Neural progenitor cell (in vitro differentiated cells): ENCODE measurements at regions not wholly inside any gene's neighbourhood (a gene's known extent, or its start where the extent isn't known, plus 50 kb on each side); places are given as distances from the start of the nearest gene placed in this dataset.

ENCODE experiments used
- DNase-seq: peaks from one replicate; pipeline ENCODE4 v3.0.0-alpha.2; 2016; ENCODE audit warnings: low spot score
- H2AFZ ChIP-seq: fragments of 200-600 bp; sonication (generic); replicated peaks from 2 replicates; pipeline ENCODE4 v1.6.1; 2016; ENCODE audit warnings: antibody characterized with exemption
- H3F3A ChIP-seq: fragments of 200-600 bp; sonication (generic); 2 replicates; pipeline ENCODE4 v1.6.1; 2016; ENCODE audit warnings: antibody characterized with exemption, low read depth
- H3K27ac ChIP-seq: fragments of 200-600 bp; sonication (generic); 2 replicates; pipeline ENCODE4 v1.5.1; 2016; ENCODE audit warnings: mild to moderate bottlenecking
- H3K27me3 ChIP-seq: fragments of 200-600 bp; sonication (generic); 2 replicates; pipeline ENCODE4 v1.6.1; 2016; ENCODE audit warnings: mild to moderate bottlenecking, moderate library complexity
- H3K36me3 ChIP-seq: fragments of 200-600 bp; sonication (generic); 2 replicates; pipeline ENCODE4 v1.5.1; 2016
- H3K4me1 ChIP-seq: fragments of 200-600 bp; sonication (generic); 2 replicates; pipeline ENCODE4 v1.6.1; 2016; ENCODE audit warnings: mixed run types
- H3K4me2 ChIP-seq: fragments of 200-600 bp; sonication (generic); 2 replicates; pipeline ENCODE4 v1.6.1; 2016
- H3K4me3 ChIP-seq: fragments of 200-600 bp; sonication (generic); 2 replicates; pipeline ENCODE4 v1.5.1; 2016
- H3K79me2 ChIP-seq: fragments of 200-600 bp; sonication (generic); 2 replicates; pipeline ENCODE4 v1.6.1; 2016; ENCODE audit warnings: low read depth
- H3K9ac ChIP-seq: fragments of 200-600 bp; sonication (generic); 2 replicates; pipeline ENCODE4 v1.6.1; 2016
- H3K9me3 ChIP-seq: fragments of 200-600 bp; sonication (generic); 2 replicates; pipeline ENCODE4 v1.5.1; 2016; ENCODE audit warnings: low read depth
- H4K20me1 ChIP-seq: fragments of 200-600 bp; sonication (generic); 2 replicates; pipeline ENCODE4 v1.6.1; 2016; ENCODE audit warnings: low read depth
- H3K27ac Mint-ChIP-seq: 3 replicates; pipeline ENCODE4 v1.8.0; 2021; ENCODE audit warnings: mixed read lengths
- H3K27me3 Mint-ChIP-seq: 2 replicates; pipeline ENCODE4 v1.8.0; 2022; ENCODE audit warnings: low read depth, mild to moderate bottlenecking, inconsistent platforms, moderate library complexity, mixed read lengths; ENCODE audit not compliant: insufficient read depth
- H3K36me3 Mint-ChIP-seq: 3 replicates; pipeline ENCODE4 v1.8.0; 2021; ENCODE audit warnings: mixed read lengths
- H3K4me1 Mint-ChIP-seq: 3 replicates; pipeline ENCODE4 v1.8.0; 2021; ENCODE audit warnings: mixed read lengths
- H3K4me3 Mint-ChIP-seq: 3 replicates; pipeline ENCODE4 v1.8.0; 2021; ENCODE audit warnings: mild to moderate bottlenecking, moderate library complexity, mixed read lengths
- H3K9me3 Mint-ChIP-seq: 3 replicates; pipeline ENCODE4 v1.8.0; 2020; ENCODE audit warnings: mixed read lengths
- CTCF ChIP-seq: fragments of 200-600 bp; sonication (generic); IDR thresholded peaks from 2 replicates; pipeline ENCODE4 v1.5.1; 2017; ENCODE audit warnings: antibody characterized with exemption, mild to moderate bottlenecking
- EZH2 ChIP-seq: fragments of 200-600 bp; sonication (generic); IDR thresholded peaks from 2 replicates; pipeline ENCODE4 v1.6.1; 2017; ENCODE audit warnings: antibody characterized with exemption, mild to moderate bottlenecking, moderate library complexity
- EZH2phosphoT487 ChIP-seq: fragments of 200-600 bp; sonication (generic); IDR thresholded peaks from 2 replicates; pipeline ENCODE4 v1.6.1; 2017; ENCODE audit warnings: antibody characterized with exemption

GRCh38 chr18:14912967-14913366, 165.0 kb downstream of the ANKRD30B start:
- TF ChIP-seq EZH2 (no peak), EZH2phosphoT487 (no peak), CTCF (no peak)
- Histone ChIP-seq H3K27ac (no peak overlapping the region), H3K4me3 (no peak overlapping the region), H3K4me1 (no peaks in the 10 kb centered on the region), H3K9ac (no peak overlapping the region), H2AFZ (no peak overlapping the region), H3K4me2 (no peak overlapping the region), H3K9me3 (peaks cover 11% of the 10 kb centered on the region), H3F3A (no peaks in the 10 kb centered on the region), H4K20me1 (no peaks in the 10 kb centered on the region), H3K79me2 (no peaks in the 10 kb centered on the region), H3K36me3 (no peaks in the 10 kb centered on the region), H3K27me3 (no peaks in the 10 kb centered on the region)
- peaks cover 54% of the 10 kb centered on the region for H3K9me3 Mint-ChIP-seq
- H3K4me1 Mint-ChIP-seq, result no peaks in the 10 kb centered on the region
- H3K27ac Mint-ChIP-seq, result no peak overlapping the region
- DNase-seq, result no peak
- no peak overlapping the region for H3K4me3 Mint-ChIP-seq
- H3K36me3 Mint-ChIP-seq, result no peaks in the 10 kb centered on the region
- H3K27me3 Mint-ChIP-seq, result peaks cover 2% of the 10 kb centered on the region

- Histone ChIP-seq H3K36me3 (no peaks in the 10 kb centered on the region), H3F3A (no peaks in the 10 kb centered on the region), H3K4me1 (no peaks in the 10 kb centered on the region), H3K27me3 (no peaks in the 10 kb centered on the region), H3K9me3 (peaks cover 11% of the 10 kb centered on the region), H3K9ac (no peak overlapping the region), H3K79me2 (no peaks in the 10 kb centered on the region), H3K27ac (no peak overlapping the region), H3K4me3 (no peak overlapping the region), H2AFZ (no peak overlapping the region), H3K4me2 (no peak overlapping the region), H4K20me1 (no peaks in the 10 kb centered on the region)
- Mint-ChIP-seq H3K4me3 (no peak overlapping the region), H3K36me3 (no peaks in the 10 kb centered on the region), H3K27ac (no peak overlapping the region), H3K27me3 (peaks cover 2% of the 10 kb centered on the region), H3K9me3 (peaks cover 46% of the 10 kb centered on the region), H3K4me1 (no peaks in the 10 kb centered on the region)
- no peak for DNase-seq
- no peak for TF ChIP-seq CTCF
- TF ChIP-seq EZH2, result no peak
- no peak for TF ChIP-seq EZH2phosphoT487
Observed at GRCh38 chr18:14914121-14914520, 166.1 kb downstream of the ANKRD30B start.

- H3K4me1 Mint-ChIP-seq, result no peaks in the 10 kb centered on the region
- no peak overlapping the region for H2AFZ ChIP-seq
- no peaks in the 10 kb centered on the region for H3K36me3 ChIP-seq
- H3K9me3 ChIP-seq, result peaks cover 12% of the 10 kb centered on the region
- no peak for TF ChIP-seq EZH2phosphoT487
- TF ChIP-seq EZH2, result no peak
- no peak for TF ChIP-seq CTCF
- no peaks in the 10 kb centered on the region for H3F3A ChIP-seq
- H3K27ac Mint-ChIP-seq, result no peak overlapping the region
- no peak overlapping the region for H3K27ac ChIP-seq
- H3K4me3 ChIP-seq, result no peak overlapping the region
- peaks cover 45% of the 10 kb centered on the region for H3K9me3 Mint-ChIP-seq
- no peaks in the 10 kb centered on the region for H3K27me3 ChIP-seq
- H3K27me3 Mint-ChIP-seq, result peaks cover 2% of the 10 kb centered on the region
- no peak overlapping the region for H3K4me2 ChIP-seq
- H4K20me1 ChIP-seq, result no peaks in the 10 kb centered on the region
- H3K9ac ChIP-seq, result no peak overlapping the region
- DNase-seq, result no peak
- H3K36me3 Mint-ChIP-seq, result no peaks in the 10 kb centered on the region
- no peak overlapping the region for H3K4me3 Mint-ChIP-seq
- no peaks in the 10 kb centered on the region for H3K4me1 ChIP-seq
- no peaks in the 10 kb centered on the region for H3K79me2 ChIP-seq
Observed at GRCh38 chr18:14914771-14915170, 166.8 kb downstream of the ANKRD30B start.
